Fibroblast of skin of abdomen (primary cell): ENCODE measurements at regions not wholly inside any gene's neighbourhood (a gene's known extent, or its start where the extent isn't known, plus 50 kb on each side); places are given as distances from the start of the nearest gene placed in this dataset.
A peak's percentile ranks its signal among the peaks of the same experiment; 100 is the strongest.

Experiments
- DNase-seq: peaks from one replicate; pipeline ENCODE4 v3.0.0-alpha.2; 2013

DNA sequence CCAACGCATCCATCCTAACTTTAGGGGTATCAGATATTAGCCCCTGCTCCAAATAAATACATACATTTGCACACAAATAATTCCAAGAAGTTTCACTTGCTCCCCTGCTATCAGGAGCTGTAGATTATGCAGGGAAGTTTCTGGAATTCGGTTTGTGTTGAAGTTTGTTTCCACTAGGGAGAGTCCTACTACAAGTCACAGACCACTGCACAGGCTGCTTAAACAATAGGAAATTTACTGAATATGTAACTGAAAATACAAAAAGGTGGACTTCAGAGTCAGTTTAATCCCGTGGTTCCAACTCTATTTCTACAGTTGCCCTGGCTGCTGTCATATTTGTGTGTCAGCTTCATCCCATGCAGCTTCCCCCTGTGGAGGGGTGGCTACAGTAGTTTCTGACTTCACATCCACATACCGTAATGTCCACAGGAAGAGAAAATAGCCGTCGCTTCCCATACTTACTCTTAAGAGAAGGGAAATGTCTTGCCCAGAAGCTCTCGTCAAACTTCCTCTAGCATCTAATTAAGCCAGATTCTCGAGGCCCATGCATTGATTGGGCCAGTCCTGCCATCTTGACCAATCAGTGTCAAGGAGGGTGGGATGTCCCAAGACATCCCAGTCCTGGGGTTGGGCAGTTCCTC, 286.6 kb downstream of the COG6 start:
- DNase-seq: no peak

DNA sequence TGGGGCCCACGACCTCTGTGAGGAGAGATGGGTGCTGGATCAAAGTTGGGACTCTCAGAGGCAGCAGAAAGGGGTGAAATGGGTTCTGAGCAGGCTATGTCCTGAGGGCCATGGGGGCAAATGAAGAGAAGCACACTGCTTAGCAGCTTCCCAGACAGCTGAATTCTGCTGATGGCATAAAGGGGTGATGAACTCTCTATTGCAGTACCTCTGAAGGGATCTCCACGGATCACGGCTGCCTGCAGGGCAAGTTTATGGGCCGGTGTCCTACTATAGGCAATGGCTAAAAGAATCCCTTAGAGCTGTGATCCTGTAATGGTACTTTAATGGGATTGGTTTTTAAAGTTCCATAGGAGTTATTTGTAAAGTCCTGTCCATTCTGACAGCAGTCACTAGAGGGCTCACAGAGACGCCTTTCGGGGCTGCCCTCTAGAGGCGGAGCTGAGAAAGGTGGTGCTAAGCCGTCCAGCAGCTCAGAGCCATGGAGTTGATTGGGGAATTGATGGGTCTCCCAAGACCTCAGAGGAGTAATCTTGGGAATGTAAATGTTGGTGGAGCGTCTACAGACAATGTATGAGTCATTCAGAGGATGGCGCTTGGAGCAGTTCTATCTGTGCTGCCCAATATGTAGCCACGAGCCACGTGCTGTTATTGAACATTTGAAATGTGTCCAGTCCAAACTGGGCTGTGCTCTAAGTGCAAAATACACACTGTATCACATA, 287.3 kb downstream of the COG6 start:
- peak; percentile 72 for DNase-seq

DNA sequence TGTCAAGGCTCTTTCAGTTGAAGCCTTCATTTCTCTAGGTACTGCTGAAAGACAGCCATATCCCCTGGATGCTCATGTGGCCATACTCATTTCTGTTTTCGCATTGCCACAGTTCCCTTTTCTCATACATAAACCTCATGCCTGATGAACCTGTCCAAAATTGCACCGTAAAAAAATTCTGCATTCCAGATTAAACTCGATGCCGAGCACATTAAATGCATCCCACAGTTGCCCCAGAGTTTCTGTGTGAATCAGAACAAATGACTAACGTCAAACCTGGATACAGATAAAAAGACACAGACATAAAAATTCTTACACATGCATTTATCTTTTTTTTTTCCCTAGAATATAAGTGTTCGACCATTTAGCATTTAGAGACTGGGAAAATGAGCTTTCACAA, 288.2 kb downstream of the COG6 start:
- DNase-seq: no peak

DNA sequence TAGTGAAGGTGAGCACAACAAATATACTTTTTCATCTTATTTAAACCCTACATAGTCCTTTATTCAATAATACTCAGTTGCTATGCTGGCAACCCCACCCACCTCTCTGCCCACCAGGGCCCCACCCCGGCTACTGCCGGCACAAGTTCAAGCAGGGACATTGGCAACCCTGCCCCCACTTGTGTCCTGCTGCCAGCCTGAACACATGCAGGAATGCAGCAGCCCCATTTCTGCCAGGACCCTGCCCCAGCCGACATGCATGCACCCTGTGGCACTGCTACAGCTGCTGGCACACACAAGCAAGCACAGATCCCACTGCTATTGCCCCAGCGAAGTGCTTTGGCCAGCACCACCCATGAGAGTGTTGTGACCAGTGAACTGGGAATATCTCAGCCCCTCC, 289.8 kb downstream of the COG6 start:
- DNase-seq: no peak

DNA sequence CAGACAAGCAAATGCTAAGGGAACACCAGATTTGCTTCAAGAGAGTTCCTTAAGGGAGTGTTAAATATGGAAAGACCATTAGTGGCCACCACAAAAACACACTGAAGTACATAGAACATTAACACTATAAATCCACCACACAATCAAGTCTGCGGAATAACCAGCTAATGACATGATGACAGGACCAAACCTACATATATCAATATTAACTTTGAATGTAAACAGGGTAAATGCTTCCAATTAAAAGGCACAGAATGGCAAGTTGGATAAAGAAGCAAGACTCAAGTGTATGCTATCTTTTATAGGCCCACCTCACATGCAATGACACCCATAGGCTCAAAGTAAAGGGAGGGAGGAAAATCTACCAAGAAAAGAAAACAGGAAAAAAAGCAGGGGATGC, 291.3 kb downstream of the COG6 start:
- no peak for DNase-seq

DNA sequence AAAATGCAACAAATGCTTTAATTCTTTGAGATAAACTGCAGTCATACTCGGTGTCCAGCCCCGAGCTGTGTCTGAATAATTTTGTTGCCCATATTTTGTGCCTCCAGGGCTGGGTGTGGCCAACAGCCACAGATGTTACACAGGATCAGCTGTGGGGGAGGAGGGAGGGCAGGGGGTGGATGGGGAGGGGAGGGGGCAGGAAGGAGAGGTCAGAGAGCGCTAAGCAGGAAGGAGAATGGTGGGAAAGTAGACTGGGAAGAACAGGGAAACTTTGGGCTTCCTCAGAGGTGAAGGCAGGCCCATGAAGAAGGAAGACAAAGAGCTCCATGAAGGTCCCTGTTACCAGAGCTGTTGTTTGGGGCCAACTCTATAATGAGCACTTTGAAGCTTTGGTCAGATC, 295.8 kb downstream of the COG6 start:
- no peak for DNase-seq

DNA sequence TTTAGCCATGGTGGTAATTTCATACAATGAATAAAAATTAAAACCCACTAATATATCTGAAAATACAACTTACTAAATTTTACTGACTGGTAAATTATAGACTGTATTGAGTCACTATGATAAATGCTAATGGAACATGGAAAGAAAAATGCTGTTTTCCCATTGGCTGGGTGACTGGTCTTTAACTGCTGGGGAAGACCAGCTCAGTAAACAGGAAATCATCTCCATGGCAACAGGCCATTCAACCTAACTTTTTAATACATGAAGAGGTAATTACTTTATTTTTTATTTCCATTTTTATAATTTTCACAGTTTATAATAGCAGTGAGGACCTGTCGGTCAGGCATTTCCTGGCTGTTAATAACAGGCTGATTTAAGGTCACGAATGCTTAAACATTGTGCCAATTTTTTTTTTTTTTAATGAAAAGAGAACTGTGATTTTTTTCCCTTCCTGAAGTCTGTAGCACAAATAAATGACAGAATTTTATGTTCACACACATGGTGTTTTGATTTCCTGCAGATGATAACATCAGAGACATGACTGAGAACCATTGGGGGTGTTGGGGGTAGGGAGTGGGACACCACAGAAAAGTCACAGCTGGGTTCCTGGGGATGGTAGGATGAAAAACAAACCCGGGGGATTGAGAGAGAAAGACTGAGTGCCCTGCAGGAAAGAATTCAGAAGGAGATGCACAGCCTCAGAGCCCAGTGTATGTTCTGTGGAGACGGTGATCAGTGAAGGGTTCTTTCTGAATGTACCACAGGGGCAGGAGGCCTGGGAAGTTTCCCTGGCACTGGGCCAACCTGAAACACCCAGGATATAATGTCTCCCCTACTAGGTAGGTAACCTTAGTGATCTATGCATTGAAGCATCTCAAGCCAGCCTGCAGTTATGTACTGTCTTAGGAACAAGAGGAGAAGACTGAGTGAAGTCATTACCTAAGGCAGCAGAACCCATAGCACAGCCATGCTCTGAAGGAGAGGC, 297.1 kb downstream of the COG6 start:
- peak; percentile 58 for DNase-seq

DNA sequence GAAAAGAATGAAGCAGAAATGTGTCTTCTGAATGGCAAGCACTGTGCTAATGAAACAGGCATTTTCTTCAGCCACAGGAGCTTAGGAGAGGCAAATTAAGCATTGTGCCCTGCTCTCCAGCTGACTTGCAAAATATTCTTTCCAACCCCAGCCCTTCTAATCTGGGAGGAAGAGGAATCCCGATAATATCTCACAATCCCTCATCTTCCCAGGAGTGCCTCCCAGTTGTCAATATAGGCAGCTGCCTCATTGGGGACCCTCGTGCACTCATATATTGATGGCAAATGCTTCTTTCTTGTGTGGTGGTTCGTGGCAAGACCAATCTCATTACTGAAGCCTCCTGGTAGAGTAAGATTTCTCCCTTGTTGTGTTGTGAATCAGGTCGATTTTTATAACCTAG, 299.0 kb downstream of the COG6 start:
- no peak for DNase-seq

DNA sequence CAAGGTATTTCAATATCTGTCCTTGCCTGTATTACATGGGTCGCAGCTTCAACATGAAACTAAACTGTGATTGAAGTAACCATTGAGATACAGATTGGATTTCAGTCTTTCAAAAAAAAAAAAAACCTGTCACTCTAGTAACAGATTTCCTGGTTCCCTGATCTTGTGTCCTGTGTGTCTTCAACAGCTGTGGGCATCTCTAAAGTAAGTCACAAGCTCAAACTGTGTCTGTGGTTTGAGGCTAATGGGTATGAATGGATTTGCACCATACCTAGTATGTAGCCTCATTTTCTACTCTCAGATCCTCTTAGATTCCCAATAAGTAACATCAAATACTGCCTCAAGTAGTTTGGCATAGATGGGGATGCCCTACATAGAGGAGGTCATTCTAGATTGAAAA, 300.1 kb downstream of the COG6 start:
- no peak for DNase-seq

DNA sequence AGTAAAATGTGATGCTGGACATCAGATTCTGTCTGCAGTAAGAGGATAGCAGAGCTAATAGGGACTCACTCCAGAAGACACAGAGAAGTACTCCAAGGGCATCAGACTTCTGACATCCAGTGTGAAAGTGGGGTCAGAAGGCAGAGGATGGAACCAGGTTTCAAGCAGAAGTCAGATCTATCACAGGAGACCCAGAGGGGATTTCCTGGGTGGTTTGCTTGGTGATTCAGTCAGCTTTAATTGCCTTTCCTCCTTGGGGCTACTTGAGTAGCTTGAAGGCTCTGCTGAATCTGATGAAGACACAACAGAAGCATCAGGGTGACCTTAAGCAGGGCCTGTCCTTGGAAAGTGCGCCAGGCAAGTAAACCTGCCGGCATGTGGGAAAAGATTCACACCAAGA, 300.6 kb downstream of the COG6 start:
- no peak for DNase-seq

DNA sequence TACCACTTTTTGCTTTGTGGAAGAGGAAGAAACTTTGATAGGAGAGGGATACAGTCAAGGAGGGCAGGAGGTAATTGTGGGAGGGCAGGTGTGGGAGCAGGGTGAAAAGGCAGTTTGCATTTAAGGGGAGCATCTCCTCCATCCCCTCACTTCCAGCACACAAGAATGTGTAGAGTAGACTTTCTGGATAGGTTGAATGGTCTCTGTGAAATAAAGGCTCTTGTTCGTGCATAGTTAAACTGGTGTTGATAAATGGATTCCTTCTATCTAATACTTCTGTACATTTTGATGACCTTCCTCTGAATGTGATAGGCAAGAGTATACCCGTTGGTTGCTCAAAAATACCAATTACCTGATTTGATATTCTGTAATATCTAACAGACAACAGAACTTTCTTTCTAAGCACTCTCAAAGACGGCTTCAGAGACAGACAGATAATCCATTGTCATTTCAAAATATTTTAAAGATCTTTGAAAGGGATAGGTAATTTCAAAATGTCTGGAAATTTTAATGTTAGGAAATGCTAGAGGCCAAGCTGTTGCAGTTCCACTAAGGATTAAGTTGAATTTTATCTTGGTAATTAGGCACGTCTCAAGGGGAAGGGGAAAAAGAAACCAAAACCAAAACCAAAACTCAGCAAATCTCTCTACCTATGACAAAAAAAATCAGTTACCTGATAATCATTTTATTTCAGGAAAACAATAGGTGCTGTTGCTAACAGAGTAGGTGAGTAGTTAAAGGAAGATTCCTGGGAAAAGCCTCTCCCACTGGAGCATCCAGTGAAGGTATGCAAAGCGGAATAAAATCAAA, 302.6 kb downstream of the COG6 start:
- DNase-seq: no peak

DNA sequence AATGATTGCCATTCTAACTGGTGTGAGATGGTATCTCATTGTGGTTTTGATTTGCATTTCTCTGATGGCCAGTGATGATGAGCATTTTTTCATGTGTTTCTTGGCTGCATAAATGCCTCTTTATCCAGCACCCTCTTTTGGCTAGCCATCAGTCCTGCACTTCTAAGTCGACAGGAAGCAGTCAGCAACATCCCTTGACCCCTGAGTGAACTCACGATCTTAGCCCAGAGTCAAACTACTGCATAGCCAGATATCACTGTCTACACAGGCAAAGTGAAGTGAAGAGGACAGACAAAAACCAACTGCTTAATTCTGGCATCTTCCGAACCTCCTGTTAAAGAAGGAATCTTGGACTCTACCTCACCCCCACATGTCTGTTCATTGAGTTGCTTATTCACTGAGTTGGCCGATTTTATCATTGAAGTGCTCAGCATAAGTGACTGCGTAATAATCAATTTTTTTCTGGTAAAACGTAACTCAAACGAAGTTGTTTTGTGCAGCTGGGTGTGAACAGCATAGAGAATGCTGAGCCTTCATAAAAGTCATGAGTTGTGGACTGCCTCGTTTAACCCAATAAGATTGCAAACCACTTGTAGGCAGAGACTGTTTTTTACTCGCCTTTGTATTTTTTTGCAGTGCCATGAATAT, 304.2 kb downstream of the COG6 start:
- DNase-seq: no peak

DNA sequence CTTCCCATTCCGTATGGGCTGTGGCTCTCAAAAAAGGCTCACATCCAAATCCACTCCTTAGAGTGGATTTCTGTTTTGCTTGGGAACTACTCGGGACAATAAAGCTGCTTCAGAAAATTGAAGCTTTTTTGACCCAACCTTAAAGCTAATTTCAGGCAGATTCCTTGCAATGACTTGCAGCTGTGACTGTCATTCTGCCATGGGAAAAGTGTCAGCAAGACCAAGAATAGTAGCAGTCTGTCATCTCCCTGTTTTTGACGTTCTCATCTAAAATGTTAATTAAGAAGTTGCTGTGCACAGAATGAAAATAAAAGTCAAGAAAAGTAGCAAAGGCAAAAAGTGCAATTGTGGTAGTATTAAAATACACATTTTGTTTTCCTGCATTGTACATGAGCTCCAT, 304.7 kb downstream of the COG6 start:
- DNase-seq: no peak

DNA sequence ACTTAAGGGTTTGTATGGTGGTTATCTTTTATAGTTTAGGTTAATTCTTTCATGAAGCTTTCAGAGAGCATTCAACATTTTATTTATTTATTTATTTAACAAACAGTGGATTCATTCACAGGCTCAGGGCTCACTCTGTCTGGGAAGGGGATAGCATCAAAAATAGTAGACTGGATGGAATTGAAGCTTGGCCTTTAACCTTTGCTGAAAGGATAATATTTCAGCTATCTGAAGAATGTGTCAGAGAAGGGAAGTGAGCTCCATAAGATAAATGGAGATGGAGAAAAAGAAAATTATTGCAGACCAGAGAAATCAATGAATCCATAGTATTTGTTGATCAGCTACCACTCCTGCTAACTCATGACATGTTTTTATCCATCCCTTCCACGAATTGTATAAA, 305.6 kb downstream of the COG6 start:
- DNase-seq: no peak

DNA sequence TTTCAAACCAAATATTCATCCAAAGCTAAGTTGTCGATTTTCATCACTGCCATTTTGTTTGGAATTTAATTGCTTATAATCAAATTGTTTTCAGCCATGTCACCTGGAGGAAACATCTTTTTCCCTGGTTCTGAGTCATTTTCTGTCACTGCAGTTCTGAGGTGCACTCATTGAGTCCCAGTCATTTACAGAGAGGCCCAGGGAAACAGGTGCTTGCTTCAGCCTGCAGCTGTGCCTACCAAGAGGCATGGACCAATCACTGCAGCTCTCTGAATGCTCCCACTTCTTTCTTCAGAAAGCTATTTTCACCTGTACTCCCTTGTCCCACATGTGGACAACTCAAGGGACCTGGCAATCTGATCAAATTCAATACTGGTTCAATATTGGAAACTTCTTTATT, 308.1 kb downstream of the COG6 start:
- DNase-seq: no peak

DNA sequence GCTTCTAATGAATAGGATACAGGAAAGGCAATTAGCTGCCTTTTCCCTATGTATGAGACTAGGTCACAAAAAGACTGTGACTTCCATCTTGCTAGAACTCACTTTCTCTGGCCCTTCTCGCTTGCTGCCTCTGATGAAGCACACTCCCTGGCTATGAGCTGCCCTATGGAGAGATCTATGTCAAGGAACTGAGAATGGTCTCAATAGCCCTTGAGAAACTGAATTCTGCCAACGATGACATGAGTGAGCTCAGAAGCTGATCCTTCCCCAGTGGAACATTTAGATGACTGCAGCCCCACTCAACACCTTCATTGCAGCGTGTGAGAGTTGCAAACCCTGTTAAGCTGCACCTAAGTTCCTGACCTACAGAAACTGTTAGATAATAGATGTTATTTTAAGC, 309.8 kb downstream of the COG6 start:
- no peak for DNase-seq

DNA sequence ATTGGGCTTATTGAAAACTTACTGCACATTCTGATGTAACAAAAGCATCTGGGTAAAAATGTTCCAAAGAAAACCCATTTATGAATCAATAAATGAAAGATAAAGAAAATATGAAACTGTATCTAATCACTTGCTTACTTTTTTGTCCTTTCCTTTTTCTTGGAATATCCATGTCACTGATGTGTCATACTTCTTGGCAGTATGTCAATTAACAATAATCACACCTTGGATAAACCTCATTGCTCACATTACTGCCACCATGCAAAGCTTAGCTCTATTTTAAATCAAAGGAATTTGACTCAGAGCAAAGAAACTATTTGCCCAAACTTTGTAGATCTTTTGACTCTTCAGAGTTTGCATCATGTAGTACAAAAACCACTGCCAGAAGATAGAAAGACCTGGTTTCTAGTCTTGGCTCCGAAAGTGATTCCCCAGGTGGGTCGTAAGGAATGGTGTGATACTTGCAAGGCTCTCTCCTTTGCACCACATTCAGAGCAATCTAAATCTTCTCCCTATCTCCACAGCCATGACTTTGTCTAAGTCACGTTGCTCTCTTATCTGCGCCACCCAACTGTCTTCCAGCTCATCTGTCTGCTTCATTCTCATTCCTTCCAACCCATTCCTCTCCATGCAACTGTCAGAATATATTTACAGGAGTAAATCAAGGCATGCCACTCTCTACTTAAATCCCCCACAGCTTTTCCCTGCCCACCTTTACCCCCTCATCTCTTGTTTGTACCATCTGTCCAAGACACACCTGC, 311.9 kb downstream of the COG6 start:
- DNase-seq: no peak

DNA sequence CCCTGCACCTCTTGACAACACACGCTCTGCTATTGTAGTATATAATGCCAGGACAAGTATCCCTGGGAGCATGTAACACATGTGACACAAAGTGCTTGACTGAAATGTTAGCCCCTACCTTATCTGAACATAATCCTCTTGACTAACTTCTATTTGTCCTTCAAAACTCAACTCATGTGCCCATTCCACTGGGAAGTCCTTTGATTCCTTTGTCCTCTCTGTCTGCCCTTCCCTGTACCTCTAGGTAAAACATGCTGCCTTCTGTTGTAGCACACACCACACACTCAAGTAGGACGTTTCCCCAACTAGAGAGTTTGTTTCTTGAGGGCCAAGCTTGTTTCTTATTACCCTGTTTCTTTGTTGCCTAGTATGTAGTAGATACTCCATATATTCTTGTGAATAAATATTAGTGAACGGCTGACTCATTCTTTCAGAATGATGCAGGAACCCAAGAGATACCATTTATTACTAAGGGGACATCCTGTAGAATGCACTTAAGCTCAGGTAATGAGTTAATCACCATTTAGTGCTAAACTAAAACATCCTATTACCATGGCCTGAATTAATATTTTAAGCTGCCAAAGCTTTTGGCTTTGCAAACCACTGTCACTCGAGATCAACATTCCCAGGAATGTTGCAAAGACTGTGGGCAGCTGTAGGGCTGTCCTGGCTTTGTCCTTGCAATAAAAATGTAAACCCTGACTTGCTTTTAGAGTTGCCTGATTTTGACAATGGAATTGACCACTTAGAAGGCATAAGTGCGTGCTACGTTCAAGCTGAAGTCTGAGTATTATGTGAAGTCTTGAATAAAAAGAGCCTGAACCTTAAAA, 313.4 kb downstream of the COG6 start:
- no peak for DNase-seq

DNA sequence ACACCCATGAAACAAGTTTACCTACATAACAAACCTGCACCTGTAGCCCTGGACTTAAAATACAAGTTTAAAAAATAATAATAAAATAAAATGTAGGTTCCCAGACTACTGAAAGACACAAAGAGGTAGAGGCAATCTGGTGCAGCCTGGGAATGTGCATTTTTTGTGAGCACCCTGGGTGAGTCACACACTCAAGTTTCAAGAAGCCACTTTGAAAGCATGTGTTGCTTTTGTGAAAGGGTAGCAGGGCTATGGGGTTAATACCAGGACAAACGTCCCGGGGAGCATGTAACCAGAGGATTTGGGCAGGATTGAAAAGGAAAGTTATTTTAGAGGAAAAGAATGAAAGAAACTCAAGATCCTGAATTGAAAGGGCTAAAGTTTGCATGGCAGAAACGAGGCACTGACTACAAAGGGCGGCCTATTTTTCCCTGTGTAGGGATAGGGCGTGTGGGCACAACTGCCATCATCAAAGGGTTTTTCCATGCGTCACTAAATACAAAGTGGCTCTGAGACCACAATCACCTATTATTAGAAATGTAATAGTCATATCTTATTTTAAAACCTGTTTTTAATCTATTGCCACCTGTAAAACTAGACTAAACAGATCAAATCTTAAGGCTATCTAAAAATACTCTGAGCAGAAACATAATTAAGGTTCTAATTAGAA, 314.9 kb downstream of the COG6 start:
- DNase-seq: no peak

DNA sequence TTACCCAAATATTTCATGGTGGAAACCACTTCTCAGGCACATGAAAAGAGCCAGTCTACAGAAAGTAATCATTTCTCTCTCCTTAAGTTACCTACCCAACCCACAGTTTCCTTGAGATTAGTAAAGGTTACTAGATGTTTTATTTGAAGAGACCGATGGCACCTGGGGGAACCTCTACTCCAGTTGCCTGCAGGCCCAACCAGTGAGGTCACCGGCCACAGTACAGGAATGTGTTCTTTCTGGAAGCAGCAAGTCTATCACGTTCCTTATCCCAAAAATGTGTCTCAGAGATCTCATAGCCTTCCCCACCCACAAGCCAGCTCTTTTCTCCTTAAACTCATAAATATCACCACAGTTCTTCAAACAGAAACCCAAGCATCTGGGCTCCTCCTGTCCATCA, 316.1 kb downstream of the COG6 start:
- no peak for DNase-seq
